Parathyroid adenoma (tissue), 2 donors: ENCODE measurements at regions not wholly inside any gene's neighbourhood (a gene's known extent, or its start where the extent isn't known, plus 50 kb on each side); places are given as distances from the start of the nearest gene placed in this dataset.

Experiments
- H2AFZ ChIP-seq: fragments of 300-600 bp; sonication (generic); one replicate; pipeline ENCODE4 v1.7.0; 2017; ENCODE audit warnings: antibody characterized with exemption, mild to moderate bottlenecking
- H3K27ac ChIP-seq: fragments of 300-600 bp; sonication (generic); one replicate; pipeline ENCODE4 v1.7.0; 2017
- H3K27me3 ChIP-seq: fragments of 300-600 bp; sonication (generic); one replicate; pipeline ENCODE4 v1.7.0; 2017; ENCODE audit warnings: low read length; ENCODE audit not compliant: control insufficient read depth, insufficient read depth
- H3K36me3 ChIP-seq: fragments of 300-600 bp; sonication (generic); one replicate; pipeline ENCODE4 v1.7.0; 2017; ENCODE audit warnings: low read length; ENCODE audit not compliant: control insufficient read depth, insufficient read depth
- H3K4me1 ChIP-seq: fragments of 300-600 bp; sonication (generic); one replicate; pipeline ENCODE4 v1.7.0; 2017; ENCODE audit warnings: control low read depth
- H3K4me2 ChIP-seq: fragments of 300-600 bp; sonication (generic); one replicate; pipeline ENCODE4 v1.7.0; 2017; ENCODE audit warnings: low read length
- H3K4me3 ChIP-seq: fragments of 300-600 bp; sonication (generic); one replicate; pipeline ENCODE4 v1.7.0; 2017; ENCODE audit warnings: low read depth, low read length
- H3K79me2 ChIP-seq: fragments of 300-600 bp; sonication (generic); one replicate; pipeline ENCODE4 v1.7.0; 2017; ENCODE audit warnings: control low read depth
- H3K9ac ChIP-seq: fragments of 300-600 bp; sonication (generic); one replicate; pipeline ENCODE4 v1.7.0; 2017; ENCODE audit warnings: mild to moderate bottlenecking
- H3K9me3 ChIP-seq: fragments of 300-600 bp; sonication (generic); one replicate; pipeline ENCODE4 v1.7.0; 2017; ENCODE audit warnings: low read length; ENCODE audit not compliant: control insufficient read depth
- CTCF ChIP-seq: fragments of 300-600 bp; sonication (generic); IDR thresholded peaks from one replicate; pipeline ENCODE4 v1.7.0; 2017; ENCODE audit warnings: antibody characterized with exemption, mild to moderate bottlenecking
- donor health status: primary hyperparathyroidism.

- no peak for TF ChIP-seq CTCF
- Histone ChIP-seq H3K9ac (no peak overlapping the region), H3K79me2 (no peaks in the 10 kb centered on the region), H3K4me2 (no peak overlapping the region), H3K9me3 (no peaks in the 10 kb centered on the region), H3K4me3 (no peak overlapping the region), H3K27ac (no peak overlapping the region), H3K4me1 (no peaks in the 10 kb centered on the region), H2AFZ (no peak overlapping the region), H3K27me3 (no peaks in the 10 kb centered on the region), H3K36me3 (no peaks in the 10 kb centered on the region)
Measured at GRCh38 chr7:97573065-97573464, 158.8 kb upstream of the TAC1 start.

- TF ChIP-seq CTCF: no peak
- H3K4me1 ChIP-seq: no peaks in the 10 kb centered on the region
- H3K9me3 ChIP-seq: no peaks in the 10 kb centered on the region
- no peak overlapping the region for H3K4me3 ChIP-seq
- H3K4me2 ChIP-seq: no peak overlapping the region
- H2AFZ ChIP-seq: no peak overlapping the region
- no peak overlapping the region for H3K9ac ChIP-seq
- no peaks in the 10 kb centered on the region for H3K36me3 ChIP-seq
- H3K27ac ChIP-seq: no peak overlapping the region
- H3K79me2 ChIP-seq: no peaks in the 10 kb centered on the region
- H3K27me3 ChIP-seq: no peaks in the 10 kb centered on the region
Measured at GRCh38 chr7:97576043-97576442, 155.8 kb upstream of the TAC1 start.

- Histone ChIP-seq H3K4me3 (no peak overlapping the region), H3K27me3 (no peaks in the 10 kb centered on the region), H2AFZ (no peak overlapping the region), H3K27ac (no peak overlapping the region), H3K36me3 (no peaks in the 10 kb centered on the region), H3K9ac (no peak overlapping the region), H3K4me2 (no peak overlapping the region), H3K79me2 (no peaks in the 10 kb centered on the region), H3K9me3 (no peaks in the 10 kb centered on the region), H3K4me1 (no peaks in the 10 kb centered on the region)
- no peak for TF ChIP-seq CTCF
Measured at GRCh38 chr7:97578225-97578624, 153.7 kb upstream of the TAC1 start.

GRCh38 chr7:97580205-97580604 lies 151.7 kb upstream of the TAC1 start:
- no peaks in the 10 kb centered on the region for H3K9me3 ChIP-seq
- H3K4me3 ChIP-seq: no peak overlapping the region
- no peaks in the 10 kb centered on the region for H3K79me2 ChIP-seq
- no peak overlapping the region for H2AFZ ChIP-seq
- H3K4me2 ChIP-seq: no peak overlapping the region
- H3K9ac ChIP-seq: no peak overlapping the region
- TF ChIP-seq CTCF: no peak
- H3K36me3 ChIP-seq: no peaks in the 10 kb centered on the region
- H3K27ac ChIP-seq: no peak overlapping the region
- no peaks in the 10 kb centered on the region for H3K27me3 ChIP-seq
- H3K4me1 ChIP-seq: no peaks in the 10 kb centered on the region

- Histone ChIP-seq H3K4me3 (no peak overlapping the region), H3K27me3 (no peaks in the 10 kb centered on the region), H3K79me2 (no peaks in the 10 kb centered on the region), H3K4me1 (no peaks in the 10 kb centered on the region), H2AFZ (no peak overlapping the region), H3K9ac (no peak overlapping the region), H3K9me3 (no peaks in the 10 kb centered on the region), H3K36me3 (no peaks in the 10 kb centered on the region), H3K27ac (no peak overlapping the region), H3K4me2 (no peak overlapping the region)
- no peak for TF ChIP-seq CTCF
Measured at GRCh38 chr7:97595439-97595838, 136.4 kb upstream of the TAC1 start.
